GM19025 (cell line): ENCODE measurements at regions not wholly inside any gene's neighbourhood (a gene's known extent, or its start where the extent isn't known, plus 50 kb on each side); places are given as distances from the start of the nearest gene placed in this dataset.

Experiments used
- ATAC-seq: cut with Tn5 transposase; IDR thresholded peaks from one replicate; pipeline ENCODE4 v1.9.1; 2021; ENCODE audit warnings: mild to moderate bottlenecking, low read depth, moderate library complexity; ENCODE audit not compliant: unreplicated experiment

DNA sequence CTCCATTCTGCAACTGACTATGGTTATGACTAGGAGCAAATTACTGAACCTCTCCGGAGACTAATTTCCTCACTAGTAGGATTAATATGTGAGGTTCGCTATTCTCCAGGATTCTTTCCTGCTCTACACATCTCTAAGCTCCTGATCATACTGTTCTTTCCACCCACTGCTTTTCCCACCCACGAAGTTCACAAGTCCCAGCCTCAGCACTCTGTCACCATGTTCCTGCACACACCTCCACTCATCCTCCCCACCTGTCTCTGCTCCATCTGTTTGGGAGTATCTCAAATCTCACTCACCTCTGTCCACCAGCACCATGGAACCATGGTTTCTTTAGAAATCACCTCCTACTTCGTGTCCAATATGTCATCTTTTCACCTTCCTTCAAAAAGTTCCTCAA is 185.3 kb downstream of the LRATD1 start:
- ATAC-seq = no peak

DNA sequence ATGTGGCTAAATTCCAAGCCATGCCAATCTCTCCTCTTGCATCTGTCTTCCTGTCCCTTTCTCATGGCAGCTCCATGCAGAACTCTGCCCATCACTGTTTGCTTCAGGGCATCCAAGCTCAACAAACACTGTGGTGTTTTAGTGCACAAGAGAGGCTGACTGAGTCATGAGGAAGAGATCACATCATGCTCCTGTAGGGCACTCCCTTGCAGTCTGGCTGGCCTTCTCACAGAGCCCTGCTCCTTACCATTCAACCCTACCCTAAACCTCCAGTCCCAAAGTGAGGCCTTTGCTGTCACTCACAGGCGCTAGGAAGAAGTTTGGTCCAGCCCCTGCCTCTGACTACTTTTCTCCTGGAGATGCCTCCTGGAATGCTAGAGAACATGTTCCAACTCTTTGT is 194.0 kb downstream of the LRATD1 start:
- no peak for ATAC-seq

- no peak for ATAC-seq
These were observed 194.9 kb downstream of the LRATD1 start for GRCh38 chr2:14827226-14828023.

- ATAC-seq = no peak
These were observed 195.7 kb downstream of the LRATD1 start for GRCh38 chr2:14828223-14828622.

DNA sequence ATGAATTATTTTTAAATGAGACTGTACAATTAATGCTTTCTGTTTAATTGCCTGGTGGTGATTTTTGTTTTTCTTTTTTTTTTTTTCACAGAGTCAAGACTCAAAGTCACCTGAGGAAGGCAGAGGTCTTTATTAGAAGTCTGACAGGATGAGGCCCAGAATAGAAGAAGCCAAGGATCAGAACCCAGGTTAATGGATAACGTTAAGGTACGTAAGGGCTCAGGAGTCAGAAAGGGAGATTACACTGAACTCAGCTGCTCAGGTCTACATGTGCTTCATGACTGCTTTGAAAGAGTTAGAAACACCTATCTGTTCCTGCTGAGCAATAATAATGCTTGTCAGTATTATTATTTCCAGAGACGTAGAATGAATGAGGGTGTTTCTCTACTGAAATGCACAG is 196.5 kb downstream of the LRATD1 start:
- ATAC-seq = no peak

GRCh38 chr2:14831458-14831857 is 198.9 kb downstream of the LRATD1 start:
- no peak for ATAC-seq

DNA sequence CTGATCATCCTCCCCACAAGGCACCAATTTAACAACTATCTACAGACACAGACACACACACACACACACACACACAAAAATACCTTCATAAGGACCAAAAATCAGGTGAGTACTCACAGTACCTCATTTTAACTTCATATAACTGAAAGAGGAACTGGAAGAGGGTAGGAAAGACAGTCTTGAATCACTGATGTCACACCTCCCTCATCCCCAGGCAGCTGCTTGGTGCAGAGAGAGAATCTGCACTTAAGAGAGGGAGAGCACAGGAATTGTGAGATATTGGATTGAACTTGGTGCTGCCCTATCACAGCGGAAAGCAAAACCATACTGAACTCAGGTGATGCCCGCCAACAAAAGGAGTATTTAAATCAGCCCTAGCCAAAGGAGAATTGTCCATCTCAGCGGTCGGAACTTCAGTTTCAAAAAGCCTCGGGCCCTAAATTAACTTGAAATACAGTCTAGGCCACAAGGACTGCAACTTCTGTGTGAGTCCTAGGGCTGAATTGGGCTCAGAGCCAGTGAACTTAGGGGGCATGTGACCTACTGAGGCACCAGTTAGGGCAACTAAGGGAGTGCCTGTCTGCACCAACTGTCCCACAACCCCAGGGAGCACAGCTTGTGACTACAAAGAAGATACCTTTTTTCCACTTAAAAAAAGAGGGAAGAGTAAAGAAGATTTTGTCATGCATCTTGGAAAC is 211.1 kb downstream of the LRATD1 start:
- no peak for ATAC-seq

DNA sequence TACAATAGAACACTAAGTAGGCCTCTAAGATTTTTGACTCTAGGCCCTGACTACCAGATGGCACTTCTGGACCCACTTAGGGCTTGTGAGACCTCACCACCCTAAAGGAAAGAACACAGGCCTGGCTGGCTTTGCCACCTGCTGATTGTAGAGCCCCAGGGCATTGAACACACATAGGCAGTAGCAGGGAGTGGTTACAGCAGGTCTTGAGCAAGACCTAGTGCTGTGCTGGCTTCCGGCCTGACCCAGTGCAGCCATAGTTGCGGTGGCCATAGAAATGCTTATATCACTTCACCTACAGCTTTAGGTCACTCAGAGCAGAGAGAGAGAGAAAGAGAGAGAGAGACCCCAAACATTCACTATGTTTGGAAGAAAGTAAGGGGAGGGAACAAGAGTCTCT is 223.2 kb downstream of the LRATD1 start:
- no peak for ATAC-seq

DNA sequence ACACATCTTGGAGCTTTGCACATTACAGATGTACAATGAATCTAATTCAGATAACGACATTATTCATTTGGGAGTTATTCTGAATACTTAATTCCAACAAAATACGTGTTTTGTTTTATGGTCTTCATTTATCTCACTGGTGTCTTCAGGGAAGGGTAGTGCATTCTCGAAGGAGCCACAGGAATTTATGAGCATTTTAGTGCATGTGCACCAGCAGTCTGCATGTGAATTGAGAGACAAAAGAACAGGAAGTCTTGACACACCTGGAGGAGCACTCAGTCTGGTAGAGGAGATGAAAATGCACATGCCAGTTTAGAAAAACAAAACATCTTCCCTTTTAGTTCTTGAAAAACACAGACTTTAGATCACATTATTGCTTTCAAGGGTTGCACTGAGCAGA is 228.7 kb downstream of the LRATD1 start:
- no peak for ATAC-seq

GRCh38 chr2:14866736-14867352 is 234.3 kb downstream of the LRATD1 start:
- no peak for ATAC-seq

DNA sequence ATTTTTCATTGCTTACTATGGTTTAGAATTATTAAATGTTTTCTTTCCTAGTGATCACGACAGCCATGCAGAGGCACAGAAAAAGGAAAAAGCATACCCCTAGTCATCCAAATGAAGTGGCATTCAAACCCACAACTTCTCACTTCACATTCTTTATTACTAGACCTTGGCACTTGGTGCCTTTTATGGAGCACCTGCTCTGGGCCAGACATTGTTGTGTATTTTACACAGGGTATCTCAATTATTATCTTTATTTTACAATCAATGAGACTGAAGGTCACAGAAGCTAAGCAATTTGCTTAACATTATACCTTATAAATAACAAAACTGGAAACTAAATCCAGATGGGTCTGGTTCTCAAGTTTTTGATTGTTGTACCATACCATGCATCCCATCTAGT is 235.3 kb downstream of the LRATD1 start:
- no peak for ATAC-seq

DNA sequence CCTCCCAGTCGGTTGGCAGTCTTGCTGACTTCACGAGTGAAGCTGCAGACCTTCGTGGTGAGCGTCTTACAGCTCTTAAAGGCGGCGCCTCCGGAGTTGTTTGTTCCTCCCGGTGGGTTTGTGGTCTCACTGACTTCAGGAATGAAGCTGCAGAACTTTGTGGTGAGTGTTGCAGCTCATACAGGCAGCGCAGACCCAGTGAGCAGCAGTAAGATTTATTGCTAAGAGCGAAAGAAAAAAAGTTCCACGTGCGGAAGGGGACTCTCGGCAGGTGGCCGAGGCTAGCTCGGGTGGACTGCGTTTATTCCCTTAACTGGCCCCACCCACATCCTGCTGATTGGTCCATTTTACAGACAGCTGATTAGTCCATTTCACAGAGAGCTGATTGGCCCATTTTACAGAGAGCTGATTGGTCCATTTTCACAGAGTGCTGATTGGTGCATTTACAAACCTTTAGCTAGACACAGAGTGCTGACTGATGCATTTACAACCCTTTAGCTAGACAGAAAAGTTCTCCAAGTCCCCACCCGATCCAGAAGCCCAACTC is 240.3 kb downstream of the LRATD1 start:
- no peak for ATAC-seq

DNA sequence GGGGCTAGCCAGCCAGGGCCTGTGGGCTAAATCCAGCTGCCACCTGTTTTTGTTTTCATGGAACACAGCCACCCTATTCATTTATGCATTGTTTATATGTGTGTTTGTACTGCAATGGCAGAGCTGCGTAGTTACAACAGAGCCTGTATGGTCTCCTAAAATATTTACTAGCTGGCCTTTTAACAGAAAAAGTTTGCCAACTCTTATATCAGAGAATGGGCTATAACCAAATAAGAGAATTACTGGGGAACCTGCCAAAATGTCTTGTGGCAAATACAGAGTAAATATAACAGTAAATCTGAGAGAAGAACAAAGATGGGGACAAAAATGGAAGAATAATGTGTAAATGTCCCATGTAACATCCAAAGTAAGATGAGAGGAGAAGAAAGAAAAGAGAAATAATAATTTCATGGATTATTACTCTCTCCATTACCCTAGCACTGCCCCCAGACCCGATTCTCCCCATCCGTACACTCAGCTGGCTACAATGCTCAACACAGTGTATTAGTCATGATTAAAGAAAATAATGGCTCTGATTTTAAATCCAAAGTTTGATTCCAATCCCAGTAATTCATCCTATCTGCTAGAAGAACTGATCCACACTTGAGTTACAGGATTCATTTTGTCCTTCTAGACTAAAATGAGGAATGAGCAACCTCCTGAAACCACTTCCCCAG is 249.3 kb downstream of the LRATD1 start:
- ATAC-seq = no peak

- ATAC-seq = no peak
These were observed 252.1 kb downstream of the LRATD1 start for GRCh38 chr2:14884651-14885050.

DNA sequence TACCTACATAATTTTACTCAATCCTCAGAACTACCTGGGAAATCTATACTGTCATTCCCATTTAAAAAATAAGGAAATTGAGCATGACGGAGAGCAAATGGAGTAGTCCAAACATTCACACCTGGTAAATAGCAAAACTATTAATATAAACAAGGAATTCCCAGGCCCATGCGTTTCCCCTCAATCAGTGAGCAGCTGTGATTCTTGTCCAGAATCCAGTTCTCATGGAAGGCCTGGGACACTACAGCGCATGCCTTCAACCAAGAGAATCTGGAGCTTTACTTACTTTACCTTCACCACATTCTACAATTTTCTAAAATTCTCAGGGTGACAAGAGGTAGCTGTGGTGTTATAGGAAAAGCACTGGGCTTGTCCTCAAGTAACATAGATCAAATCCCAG is 259.0 kb downstream of the LRATD1 start:
- ATAC-seq = no peak

DNA sequence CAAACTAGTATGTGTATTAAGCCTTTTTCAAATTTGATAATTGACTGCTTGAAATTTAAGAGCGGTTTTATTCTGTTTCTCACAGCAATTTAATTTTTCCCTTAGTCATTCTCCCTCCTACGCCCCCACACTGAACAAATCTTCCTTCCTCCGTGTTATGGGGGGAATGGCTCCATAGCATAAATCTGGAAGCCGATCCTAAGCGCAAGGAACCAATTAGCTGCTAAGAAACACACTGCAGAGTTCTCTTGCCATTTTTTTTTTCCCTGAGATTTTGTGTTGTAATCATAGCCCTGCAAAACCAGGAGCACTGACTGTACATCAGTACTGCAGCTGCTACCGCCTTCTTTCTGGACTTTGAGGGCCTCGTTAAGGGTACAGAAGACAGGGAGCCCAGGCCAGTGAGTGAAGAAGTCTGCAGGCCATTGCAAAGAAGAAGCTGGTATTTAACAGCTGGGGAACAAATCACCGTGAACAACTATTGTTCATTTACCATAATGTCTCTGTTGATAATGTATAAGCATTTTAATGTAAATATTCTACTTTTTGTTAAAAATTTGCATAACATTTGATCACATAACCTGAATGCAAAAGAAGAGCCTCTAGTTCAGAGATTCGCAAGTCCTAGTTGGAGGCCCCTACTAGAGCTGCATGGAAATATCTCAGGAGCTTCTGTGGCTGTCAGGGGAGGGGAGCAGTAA is 264.0 kb downstream of the LRATD1 start:
- no peak for ATAC-seq

DNA sequence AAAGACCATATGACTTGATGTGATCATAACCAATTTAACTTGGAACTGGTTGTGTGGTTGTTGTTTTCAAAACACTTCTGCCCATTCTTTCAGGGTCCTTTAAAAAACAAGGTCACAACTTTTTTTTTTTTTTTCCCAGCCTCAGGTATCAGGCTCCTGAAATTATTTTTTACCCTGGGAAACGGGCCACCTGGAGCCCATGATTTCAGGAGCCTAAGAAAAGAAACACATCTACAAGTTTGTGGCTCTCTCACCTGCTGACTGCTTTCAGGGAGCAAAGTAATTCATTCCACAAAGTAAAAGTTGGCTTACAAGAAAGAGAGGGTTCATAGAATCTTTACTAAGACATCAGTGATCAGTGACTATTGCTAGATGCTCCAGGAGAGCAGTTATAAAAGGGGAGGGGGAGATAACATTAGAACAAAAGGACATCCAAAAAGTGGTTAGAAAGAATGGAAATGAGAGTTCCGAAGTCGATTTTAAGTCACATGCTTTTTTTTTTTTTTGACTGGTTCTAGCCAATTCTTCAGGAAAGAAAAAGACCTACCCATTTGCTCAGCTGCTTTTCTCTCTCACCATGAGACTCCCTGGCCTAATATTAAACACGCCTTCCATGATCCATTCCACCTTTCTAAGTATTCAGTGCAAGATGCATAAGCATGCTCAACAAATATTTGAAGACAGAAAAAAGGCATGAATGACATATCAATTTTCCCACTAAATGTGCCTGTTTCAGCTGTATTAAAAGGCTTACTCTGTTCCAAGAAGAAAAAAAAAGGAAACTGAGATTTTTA is 267.3 kb downstream of the LRATD1 start:
- no peak for ATAC-seq

- no peak for ATAC-seq
These were observed 269.2 kb downstream of the LRATD1 start for GRCh38 chr2:14901737-14902136.

- ATAC-seq = no peak
These were observed 270.4 kb downstream of the LRATD1 start for GRCh38 chr2:14902953-14903352.
